ENCODE measurements at regions not wholly inside any gene's neighbourhood (a gene's known extent, or its start where the extent isn't known, plus 50 kb on each side); places are given as distances from the start of the nearest gene placed in this dataset.
"Not testable (repeated sequence)": the region's sequence is repeated elsewhere in the genome, so short reads cannot be mapped to it uniquely, and the experiment has no call there.

DNA sequence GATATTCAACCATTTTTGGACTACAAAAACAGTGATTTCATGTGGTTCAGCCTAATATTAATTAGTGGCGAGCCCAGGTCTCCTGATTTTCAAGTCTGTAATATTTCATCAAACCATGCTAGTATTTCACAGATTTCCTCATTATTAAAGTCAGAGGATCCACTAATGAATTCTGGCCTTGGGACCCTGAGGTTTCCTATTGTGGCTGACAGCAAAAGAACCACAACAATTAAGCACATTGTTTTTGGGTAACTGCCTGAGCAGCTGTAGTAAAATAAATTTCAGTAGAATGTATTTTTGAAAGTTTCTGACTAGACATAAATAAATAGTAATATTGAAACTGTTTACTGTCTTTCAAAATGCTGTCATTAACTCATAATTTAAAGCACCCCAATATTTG, 630.7 kb upstream of the MMS22L start:
- DNase-seq (ENCODE audit: low read depth, low spot score), result no peak

DNA sequence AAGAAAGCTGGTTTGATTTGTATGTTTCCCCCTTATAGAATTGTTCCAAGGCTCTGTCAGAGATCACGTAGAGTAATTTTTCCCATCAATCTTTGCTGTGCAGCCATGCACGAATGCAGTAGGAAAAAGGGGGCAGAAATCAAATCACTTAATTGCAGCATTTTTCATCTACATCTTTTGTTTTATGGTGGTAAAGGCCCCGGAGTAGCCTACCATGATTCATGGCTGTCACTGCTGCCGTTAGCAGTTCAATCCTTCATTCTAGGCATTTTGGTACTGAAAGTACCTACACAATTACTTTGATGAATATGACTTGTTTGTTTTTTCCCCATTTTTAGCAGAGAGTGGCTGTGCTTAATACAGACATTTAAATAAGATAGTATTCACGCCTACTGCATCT, 631.9 kb upstream of the MMS22L start:
- DNase-seq (ENCODE audit: low read depth, low spot score), result no peak

- DNase-seq (ENCODE audit: low read depth, low spot score), result no peak
These were observed 632.5 kb upstream of the MMS22L start for GRCh38 chr6:97915537-97915936.

GRCh38 chr6:97917369-97917768, 634.4 kb upstream of the MMS22L start:
- DNase-seq (ENCODE audit: low read depth, low spot score), result no peak

GRCh38 chr6:97919046-97919445, 636.0 kb upstream of the MMS22L start:
- DNase-seq (ENCODE audit: low read depth, low spot score), result no peak

DNA sequence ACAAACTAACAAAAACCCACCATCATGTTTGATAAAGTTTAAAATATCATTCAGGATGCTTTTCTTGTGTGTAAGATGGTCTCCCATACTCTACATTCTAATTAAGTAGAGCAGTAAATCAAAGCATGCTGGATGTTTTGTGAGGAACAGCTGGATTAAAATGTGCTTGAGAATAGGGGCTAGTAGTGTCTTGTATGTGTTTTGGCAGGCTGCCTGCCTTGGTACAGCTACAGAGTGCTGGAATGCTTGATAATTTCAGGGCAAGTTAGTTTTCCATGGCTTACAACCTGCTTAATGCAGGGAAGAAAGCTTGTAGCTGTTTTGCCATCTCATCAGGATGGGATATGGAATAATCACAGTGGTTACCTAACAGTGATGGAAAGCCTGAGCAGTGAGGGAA, 636.6 kb upstream of the MMS22L start:
- no peak for DNase-seq (ENCODE audit: low read depth, low spot score)

DNA sequence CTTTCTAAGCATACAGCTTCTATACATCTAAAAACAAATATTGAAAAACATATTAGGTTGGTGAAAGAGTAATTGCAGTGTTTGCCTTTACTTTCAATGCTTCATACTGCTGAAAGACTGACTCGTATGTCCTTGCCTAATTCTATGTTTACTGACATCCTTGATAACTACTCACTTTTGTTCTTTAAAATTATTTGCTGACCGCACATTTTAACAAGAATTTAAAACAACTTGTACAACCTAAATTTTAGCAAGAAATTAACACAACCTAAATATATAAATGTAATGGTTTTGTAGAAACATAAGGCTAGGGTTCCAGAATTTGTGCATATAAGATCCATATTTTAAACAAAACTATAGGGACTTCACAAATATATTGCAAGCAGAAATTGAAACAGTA, 640.2 kb upstream of the MMS22L start:
- no peak for DNase-seq (ENCODE audit: low read depth, low spot score)

- no peak for DNase-seq (ENCODE audit: low read depth, low spot score)
These were observed 642.5 kb upstream of the MMS22L start for GRCh38 chr6:97925504-97925903.

GRCh38 chr6:97939440-97940168, 656.6 kb upstream of the MMS22L start:
- DNase-seq (ENCODE audit: low read depth, low spot score), result no peak

- DNase-seq (ENCODE audit: low read depth, low spot score), result no peak
These were observed 664.8 kb upstream of the MMS22L start for GRCh38 chr6:97947841-97948240.

GRCh38 chr6:97958134-97958533, 675.1 kb upstream of the MMS22L start:
- no peak for DNase-seq (ENCODE audit: low read depth, low spot score)

DNA sequence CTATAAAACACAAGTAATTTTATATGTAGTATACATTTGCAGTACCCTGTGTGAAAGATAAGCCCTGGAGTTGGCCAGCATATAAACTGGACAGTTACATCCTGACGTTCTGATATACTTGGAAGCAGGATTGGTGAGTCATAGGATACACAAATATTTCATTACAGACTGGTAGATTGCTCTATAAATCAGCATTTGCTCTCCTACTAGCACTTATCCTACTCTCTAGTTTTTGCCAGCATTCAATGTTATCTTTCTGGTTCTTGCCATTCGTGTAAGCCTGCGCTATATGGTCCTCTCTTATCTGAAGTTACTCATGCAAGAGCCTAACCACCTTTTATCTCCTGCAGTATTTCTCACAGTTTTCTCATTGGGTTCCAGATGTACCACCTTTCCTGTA, 680.2 kb upstream of the MMS22L start:
- DNase-seq (ENCODE audit: low read depth, low spot score), result no peak

DNA sequence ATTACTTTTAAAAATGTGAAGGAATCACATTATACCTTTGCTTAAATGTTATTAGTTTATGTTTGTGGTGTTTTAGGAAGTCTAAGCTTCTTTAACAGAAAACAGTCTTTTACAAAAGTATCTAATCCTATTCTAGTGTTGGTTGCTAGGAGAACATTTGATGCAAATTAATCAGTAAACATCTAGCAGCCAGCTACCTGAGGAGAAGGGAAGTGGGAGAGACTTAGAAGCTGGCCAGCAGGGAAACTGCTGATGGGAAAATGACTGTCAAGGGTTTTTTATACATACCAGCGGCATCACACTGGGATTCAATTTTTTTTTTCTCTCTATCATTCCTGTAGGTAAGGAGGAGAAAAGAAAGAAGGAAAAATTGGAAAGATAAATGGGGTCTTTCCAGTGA, 686.0 kb upstream of the MMS22L start:
- no peak for DNase-seq (ENCODE audit: low read depth, low spot score)

DNA sequence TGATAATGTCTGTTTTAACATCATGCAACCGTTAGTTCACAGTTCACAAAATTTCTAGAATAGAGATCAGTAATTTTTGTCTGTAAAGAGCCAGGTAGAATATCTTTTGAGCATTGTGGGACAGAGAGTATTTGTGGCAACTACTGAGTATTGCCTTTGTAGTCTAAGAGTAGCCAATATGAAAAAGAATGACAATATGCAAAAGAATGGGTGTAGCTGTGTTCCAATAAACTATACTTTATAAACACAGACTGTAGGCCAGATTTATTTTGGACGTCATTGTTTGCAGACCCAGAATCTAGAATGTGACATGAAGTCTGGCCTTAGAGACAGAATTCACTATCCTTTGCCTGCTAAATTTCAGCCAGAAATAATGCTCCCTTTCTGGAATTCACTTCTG, 694.1 kb upstream of the MMS22L start:
- no peak for DNase-seq (ENCODE audit: low read depth, low spot score)

GRCh38 chr6:97978855-97979271, 695.8 kb upstream of the MMS22L start:
- no peak for DNase-seq (ENCODE audit: low read depth, low spot score)

GRCh38 chr6:97979285-97979684, 696.3 kb upstream of the MMS22L start:
- DNase-seq (ENCODE audit: low read depth, low spot score), result not testable (repeated sequence)

- DNase-seq (ENCODE audit: low read depth, low spot score), result no peak
These were observed 706.4 kb upstream of the MMS22L start for GRCh38 chr6:97989451-97989850.

GRCh38 chr6:97995158-97995557, 712.1 kb upstream of the MMS22L start:
- DNase-seq (ENCODE audit: low read depth, low spot score), result no peak

DNA sequence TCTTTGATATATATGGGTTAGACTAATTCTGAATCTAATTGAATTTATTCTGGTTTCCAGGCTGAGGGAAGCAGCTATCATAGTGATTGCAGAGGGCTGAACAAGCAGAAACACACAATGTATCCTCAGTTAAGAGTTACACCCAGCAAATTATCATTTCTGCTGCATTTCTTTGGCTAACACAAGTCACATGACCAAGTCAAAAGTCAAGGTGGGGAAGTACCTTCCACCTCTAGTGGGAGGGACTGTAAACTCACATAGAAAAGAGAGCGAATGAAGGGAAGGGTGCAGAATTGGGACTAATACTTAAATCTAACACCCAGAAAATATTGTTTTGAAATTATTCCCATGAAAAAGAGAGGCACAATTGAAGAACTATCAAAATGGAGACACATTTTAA, 719.7 kb upstream of the MMS22L start:
- DNase-seq (ENCODE audit: low read depth, low spot score), result no peak

DNA sequence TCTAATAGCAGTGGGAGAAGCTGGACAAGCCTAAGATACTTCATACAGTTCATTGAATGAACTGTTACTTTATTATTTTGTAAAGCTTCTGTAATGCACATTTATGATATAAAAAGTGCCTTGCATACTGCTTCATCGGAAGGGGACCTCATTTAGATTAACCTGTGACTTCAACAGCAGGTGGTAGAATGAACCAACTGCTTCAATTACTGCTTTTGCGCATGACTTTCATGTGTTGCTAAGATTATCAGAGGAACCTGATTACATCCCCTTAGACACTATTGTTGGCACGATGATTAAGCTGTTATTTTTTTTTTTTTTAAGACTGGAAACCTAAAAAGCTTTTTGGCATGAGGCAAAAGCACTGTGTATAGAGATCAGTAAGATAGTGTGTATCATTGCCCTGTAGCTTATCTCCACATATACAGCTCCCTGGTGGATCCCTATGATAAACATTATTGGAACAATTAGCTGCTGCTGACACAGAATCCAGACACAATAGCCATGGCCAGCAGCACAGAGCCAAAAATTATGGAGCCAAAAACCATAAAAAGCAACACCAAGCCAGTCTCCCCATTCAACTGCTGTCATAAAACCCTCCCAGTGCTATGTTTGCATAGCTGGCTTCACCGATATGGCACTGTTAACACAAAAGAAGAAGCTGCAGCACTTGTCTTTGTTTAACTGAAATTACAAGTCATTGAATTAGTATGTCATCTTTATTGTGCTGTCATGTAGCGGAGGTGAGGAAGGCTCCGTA, 731.6 kb upstream of the MMS22L start:
- DNase-seq (ENCODE audit: low read depth, low spot score), result no peak

DNA sequence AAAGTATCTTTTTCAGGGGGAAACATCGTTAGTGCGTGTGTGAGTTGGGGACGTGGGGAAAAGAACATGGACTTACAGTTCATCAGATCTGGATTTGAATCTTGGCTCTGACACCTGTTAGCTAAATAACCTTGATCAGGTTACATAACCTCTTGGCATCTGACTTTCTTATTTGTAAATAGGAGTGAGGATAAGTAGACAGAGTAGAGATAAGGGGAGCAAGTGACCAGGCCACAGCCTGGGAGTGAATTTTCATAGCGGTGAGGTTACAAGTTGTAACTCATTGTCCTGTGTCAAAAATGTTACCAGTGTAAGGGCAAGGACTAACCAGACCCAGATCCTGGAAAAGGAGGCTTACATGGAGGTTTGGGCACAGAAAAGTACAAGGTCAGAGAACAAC, 733.5 kb upstream of the MMS22L start:
- DNase-seq (ENCODE audit: low read depth, low spot score), result no peak

DNA sequence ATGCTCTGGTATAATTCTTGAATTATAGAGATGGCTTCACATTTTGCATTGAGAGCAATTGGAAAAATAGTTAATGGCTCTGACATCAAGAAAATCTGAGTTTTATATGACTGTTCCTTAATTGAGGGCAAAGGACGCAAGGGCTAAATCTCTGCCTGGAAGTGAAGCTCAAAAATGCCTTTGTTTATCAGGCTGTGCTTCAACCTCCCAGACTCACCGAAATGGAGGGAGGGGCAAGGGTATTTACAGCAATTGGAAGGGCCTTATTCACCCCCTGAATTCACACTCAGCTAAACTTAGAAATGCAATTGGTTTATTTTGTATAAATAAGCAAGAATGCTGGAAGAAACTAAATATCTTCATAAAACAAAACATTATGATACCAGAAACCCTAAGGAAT, 737.2 kb upstream of the MMS22L start:
- DNase-seq (ENCODE audit: low read depth, low spot score), result no peak

GRCh38 chr6:98024359-98024758, 741.3 kb upstream of the MMS22L start:
- no peak for DNase-seq (ENCODE audit: low read depth, low spot score)

Data from smooth muscle cell of the brain vasculature (primary cell).